Dedifferentiated amniotic fluid mesenchymal stem cell (primary cell): ENCODE measurements at regions not wholly inside any gene's neighbourhood (a gene's known extent, or its start where the extent isn't known, plus 50 kb on each side); places are given as distances from the start of the nearest gene placed in this dataset.

Experiments
- DNase-seq: peaks from one replicate; pipeline ENCODE4 v3.0.0-alpha.2; 2016; ENCODE audit errors: extremely low spot score

DNA sequence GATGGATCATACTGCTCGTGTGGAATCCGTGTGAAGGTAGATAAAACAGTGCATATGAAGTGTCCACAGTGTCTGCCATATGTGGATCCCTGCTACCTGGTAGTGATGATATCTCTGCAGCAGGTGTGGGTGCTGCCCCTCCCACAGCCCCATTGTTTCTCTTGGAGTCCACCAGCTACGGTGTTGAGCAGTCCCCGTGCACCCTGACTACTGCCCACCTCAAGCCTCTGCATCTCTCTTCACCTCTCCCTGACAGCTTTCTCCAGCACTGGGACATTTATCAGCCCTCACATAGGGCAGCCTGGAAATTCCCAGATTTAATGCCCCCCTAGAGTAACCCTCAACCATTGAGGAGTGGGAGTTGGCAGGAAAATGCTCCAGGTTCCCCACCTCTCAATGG is 244.7 kb downstream of the IRF8 start:
- no peak for DNase-seq

DNA sequence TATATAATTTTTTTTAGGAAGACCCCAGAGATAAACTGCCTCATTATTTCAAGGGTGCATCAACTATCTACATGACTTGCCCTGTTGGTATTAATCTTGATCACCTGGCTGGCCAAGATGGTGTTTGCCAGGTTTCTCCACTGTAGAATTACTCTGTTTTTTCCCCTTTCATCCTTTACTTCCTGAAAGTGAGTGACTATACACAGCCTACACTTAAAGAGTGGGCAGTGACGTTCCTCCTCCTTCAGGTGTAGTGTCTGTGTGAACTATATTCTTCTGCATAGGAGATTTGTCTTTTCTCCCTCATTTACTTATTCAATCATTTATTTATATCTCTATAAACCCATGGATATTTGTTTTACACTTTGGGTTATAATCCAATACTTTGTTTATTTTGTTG is 246.7 kb downstream of the IRF8 start:
- no peak for DNase-seq

DNA sequence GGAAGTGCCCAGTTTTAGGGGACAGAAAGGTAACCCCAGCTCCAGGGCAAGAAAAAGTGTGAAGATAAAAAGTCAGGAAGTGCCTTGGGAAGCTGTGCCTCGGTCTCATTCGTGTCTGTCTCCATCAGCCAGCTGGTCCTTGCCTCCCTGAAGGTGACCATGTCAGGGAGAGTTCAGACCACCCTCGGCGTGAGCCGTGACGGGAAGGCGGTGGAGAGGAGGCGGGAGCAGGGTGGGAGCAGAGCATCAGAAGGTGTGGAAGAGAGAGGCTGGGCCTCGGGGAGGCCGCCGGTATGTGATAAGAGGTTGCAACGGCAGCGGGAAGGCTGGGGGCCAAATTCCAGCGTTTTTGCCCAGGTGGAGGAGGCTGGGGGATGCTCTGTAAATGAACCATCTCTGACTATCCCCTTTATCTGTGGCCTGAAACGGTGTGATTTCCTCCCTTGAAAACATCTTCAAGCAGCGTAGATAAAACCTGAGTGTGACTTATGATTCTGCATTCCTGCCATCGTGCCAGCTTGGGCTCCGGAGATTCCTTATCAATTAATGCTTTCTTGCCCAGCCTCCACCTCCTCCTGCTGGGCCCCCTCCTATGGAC is 251.8 kb downstream of the IRF8 start:
- no peak for DNase-seq

DNA sequence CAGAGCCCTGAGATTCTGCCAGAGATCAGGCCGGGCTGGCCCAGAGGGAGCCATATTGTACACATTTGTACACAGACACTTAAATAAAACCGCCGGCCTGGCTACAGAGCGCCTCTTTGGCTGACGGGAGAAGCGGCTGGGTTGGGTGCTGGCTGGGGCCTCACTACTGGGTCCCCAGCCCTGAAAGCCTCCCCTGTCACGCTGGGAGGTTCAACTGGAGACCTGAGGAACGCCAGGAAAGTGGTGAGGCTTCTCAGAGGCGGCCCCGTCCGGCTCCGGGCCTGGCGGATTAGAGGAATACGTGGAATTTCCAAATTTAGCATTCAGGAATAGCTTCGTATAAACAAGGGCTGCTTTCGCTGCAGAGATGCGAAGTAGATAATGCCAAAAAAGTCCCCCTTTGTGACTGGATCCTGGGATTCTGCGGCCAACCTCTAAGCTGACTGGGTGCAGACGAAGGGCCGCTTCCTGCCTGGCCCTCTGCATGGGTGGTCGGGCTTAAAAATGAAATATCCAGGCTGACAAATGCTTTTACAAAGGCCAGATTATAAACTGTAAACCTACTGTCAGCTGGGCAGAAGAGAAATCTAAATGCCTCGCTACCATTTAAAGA is 252.4 kb downstream of the IRF8 start:
- no peak for DNase-seq

DNA sequence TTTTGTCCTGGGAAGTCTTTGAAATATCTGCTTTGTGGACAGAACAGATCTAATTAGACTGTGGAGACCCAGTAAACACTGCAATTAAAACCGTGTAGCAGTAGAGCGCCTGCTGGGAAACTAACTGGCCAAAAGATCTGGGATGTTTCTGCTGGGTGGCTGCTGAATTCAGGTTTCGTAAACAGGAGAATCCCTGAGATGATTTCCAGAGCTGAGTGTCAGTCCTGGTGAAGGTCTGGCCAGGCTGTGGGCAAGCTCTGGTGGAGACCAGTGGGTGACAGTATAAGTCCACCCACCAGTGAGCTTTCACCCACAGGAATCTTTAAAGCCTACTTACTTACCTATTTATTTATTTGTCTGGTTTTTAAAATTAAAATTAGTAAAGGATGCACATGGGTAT is 257.2 kb downstream of the IRF8 start:
- no peak for DNase-seq

DNA sequence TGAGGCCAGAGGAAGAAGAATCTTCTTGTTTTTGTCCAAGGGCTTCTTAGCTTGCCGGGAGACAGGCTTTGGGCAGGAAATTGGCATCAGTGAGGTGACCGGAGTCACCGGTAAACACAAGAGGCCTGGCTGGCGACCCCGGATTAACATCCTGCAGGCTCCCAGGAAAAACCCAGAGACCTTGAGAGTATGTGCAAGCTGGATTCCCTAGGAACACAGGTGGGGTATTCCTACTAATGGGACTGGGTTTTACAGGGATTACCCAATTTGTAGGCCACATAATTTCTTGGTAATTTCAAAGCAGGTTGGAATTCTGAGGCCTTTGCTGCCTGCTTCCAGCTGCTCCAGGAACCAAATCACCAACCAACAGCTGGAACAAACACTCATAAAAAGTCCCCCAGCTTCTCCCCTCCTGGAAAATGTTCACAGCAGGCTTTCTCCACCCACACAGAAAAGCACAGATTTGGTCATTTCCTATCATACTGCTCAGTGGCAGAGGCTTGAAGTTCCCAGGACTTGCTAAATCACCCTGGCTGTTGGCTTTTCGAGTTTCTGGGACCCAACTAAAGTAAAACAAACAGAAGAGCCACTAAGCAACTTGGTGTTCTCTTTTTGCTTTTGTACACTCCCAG is 258.8 kb downstream of the IRF8 start:
- no peak for DNase-seq

DNA sequence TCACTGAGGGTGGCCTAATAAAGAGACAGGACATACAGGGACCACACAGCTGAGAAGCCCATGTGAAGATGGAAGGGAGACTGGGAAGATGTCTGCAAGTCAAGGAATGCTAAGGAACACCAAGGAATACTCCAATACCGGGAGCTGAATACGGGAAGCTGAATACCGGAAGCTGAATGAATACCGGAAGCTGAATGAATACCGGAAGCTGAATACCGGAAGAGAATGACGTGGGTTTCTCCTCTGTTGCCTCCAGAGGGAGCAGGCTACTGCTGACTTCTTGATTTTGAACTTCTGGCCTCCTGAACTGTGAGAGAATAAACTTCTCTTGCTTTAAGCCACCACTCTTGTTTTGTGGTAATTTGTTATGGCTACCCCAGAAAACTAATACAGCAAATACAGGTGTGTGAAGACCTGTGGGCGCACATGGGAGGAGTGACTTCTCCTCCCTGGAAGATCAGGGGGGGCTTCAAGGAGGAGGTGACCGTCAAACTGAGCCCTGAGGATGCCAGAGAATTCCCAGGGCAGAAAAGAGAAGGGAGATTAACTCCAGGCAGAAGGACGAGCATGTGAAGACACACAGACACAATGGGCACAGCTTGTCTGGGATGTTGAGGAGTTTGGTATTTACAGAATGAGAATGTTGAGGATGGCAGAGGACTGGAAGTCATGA is 259.9 kb downstream of the IRF8 start:
- DNase-seq, result no peak

DNA sequence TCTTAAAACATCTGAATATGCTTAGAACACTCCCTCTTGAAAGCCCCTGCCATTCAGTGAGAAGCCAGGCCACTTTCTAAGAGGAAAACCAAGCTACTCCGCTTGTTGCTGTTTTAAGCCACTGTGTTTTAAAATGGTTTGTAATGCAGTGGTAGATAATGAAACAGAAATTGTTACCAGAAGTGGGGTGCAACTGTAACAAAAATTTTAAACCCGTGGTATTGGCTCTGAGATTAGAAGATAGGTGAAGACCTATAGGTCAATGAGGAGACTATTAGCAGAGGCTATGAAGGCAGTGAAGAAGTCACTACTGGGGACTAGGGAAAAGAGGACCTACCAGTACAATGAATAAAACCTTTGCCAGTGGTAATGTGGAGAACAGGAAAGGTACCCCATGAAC is 266.5 kb downstream of the IRF8 start:
- DNase-seq, result no peak

DNA sequence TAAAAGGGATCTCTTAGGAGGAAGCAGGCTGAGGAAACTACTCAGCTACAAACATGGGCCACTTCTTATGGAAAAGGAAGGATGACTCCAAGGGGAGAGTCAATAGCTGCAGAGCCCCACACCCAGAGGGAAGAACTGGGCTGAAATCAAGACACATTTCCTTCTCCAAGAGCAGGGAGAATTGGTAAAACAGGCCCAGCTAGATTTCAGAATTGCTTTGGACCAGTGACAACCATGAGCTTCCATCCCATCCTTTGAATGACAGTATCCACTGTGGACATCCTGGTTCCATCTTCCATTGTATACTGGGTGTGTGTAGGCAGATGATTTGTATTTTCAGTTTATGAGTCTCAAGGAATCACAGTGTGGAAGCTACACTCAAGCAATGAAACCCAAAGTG is 267.5 kb downstream of the IRF8 start:
- DNase-seq, result no peak

DNA sequence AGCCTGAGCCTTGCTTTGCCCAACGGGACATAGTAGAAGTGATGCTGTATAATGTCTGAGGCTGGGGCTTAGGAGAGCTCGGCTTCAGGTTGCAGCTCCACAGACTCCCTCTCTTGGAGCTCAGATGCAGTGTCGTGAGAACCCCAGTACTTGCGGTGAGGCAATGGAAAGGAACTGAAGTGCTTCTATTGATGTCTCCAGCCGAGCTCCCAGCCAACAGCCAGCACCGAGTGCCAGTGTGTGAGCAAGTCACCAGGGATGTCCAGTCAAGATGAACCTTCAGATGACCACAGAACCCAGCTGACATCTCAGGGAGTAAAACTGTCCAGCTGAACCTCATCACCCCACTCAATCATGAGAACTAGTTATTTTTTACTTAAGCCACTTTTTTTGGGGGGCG is 268.1 kb downstream of the IRF8 start:
- DNase-seq, result no peak

DNA sequence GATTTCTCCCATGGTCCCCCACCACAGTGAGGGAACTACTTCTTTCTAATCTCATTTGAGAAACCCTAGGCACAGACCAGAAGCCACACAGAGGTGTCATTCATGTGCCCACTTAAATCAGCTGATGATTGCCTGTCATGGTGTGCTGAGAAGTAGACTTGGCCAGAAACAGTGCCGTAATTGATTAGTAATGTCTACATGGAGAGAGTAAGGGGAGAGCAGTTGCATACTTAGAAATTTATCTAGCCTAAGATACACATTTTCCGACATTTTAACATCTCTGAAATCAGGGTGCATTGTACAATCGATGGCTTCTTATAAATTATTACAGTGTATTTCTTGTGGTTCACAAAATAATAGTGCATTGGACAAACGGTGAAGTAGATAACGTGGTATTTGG is 271.8 kb downstream of the IRF8 start:
- no peak for DNase-seq

DNA sequence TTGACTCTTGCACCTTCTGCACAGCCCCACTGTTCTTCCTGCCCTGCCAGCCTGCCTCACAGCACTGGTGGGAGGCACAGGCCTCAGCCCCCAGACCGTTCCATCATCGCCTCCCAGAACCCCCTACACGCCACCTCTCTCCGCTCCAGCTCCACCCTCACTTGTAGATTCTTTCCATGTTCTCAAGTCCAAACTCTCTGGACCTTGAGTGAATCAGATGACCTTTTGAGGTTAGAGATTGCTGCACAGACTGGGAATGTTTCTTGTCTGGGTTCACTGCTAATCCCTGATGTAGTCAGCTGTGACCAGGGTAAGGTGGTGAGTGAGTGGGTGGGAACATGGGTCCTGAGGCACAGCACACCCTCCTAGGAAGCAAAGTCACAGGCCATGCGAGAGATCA is 272.4 kb downstream of the IRF8 start:
- DNase-seq, result peak; percentile 45

DNA sequence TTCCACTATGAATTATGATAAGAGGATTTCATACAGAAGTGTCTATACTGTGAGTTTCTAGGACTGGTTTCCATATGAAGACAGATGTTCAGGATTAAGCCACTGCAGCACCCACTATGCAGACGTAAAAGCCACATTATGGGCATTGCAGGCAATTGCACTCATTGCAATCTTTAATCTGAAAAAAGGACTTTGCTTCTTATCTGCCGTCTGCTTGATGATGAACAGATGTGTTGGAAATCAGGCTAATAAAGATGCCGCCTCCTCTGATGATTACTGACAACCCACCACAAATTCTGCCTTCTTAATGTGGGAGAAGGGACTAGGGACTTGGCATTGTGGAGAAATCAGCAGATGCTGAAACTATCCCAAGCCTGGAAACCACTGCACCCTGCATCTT is 276.9 kb downstream of the IRF8 start:
- DNase-seq, result no peak

DNA sequence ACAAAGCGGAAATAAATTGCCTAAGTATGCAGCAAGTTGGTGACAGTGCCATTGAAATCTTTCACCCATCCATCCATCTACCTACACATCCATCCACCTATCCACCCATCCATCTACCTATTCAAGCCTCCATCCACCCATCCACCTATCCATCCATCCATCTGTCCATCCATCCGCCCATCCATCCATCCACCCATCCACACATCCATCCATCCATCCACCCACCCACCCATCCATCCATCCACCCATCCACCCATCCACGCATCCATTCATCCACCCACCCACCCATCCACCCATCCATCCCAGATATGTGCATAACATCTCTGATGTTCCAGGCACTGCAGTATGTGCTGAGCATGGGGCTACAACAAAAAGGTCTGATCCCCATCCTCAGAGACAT is 277.5 kb downstream of the IRF8 start:
- no peak for DNase-seq

DNA sequence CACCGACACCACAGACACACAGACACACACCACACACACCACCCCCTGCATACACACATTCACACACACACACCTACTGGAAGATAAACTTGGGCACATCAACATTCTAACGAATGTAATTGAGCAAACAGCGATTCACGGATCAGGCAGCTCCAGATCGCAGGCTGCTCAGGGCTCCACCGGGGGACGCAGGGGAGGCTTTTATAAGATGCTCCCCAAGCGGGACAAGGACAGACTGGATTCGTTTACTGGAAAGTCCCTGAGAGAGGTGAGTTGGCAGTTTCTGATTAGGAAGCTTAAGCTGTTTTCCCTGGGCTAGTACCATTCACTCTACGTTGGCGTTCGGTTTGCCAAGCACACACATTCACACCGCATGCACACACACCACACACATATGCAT is 281.3 kb downstream of the IRF8 start:
- DNase-seq, result no peak

DNA sequence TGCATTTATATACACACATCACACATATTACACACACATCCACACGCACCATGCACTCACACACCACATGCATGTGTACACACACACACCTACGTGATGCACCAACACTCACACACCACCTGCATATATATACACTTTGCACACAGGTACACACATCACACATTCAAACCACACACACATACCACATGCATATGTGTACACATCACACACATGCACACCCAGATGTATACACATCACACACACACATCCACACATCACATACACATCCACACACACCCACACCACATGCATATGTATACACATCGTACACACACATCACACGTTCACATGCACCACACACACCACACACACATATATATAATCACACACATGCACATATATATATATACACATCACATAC is 281.8 kb downstream of the IRF8 start:
- DNase-seq, result no peak

DNA sequence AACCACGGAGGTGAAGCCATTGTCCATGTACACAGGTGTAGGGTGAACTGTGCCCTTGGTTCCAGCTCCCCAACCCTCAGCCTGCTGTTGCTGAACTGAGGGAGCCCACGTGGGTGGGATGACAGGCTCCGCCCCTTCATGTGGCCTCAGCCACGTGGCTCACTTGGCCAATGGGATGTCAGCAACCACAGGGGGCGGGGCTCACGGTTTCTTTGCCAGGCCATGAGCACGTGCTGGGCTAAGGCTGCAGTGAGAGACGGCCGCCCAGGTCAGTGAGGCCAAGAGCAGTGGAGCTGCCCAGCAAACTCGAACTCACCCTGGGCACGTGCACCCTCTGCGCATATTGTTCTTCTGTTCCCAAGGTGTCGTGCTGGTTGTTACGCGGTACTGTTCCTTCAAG is 282.6 kb downstream of the IRF8 start:
- DNase-seq, result no peak

DNA sequence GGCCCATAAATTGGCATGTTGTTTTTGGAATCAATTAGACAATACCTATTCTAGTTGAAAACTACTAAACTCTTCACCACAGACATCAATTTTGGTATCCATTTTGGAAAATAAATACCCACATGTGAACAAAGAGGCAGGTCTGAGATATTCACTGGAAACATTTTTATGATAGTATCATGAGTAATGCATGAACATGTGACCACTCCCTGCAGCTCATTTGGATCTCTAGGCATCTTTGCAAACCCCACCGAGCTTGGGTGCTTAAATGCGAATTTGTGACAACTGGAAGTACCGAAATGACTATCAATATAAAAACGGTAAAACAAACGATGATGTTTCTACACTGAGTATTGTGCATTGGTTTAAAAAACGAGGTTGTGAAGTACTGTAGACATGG is 285.2 kb downstream of the IRF8 start:
- DNase-seq, result no peak

DNA sequence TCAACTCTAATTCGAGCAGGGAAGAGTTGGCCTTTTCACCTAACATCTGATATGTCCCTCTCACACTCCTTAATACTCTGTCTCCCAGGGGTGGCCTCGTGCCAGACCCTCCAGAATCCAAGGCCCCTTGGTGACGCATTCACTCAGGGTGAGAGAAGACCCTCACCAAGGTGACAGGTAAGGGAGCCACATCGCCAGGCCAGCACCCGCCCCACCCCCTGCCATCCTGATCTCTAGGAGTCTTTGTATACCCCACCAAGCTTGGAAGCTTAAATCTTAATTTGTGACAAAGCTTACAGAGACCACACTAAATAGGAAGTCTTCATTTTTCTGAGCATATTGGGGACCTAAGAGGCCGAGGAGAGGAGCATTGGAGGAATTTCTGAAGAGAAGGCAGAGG is 286.1 kb downstream of the IRF8 start:
- DNase-seq, result no peak

DNA sequence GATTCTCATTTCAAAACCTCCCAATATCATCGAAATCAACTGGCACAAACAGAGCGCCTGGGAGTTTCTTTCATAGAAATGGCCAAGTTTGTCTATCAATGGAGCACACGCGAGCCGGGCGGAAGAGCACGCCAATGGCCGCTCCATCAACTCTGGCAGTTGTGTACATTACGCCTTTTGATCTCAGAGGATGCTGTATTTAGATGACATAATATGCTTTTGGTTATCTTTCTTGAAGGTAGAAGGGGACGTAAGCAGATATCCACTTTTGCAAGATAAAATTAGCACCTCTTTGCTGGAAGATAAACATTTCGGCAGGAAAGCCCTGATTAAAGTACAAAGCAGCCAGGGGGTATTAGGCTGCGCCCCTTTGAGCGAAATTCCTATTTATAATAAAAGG is 287.4 kb downstream of the IRF8 start:
- no peak for DNase-seq

DNA sequence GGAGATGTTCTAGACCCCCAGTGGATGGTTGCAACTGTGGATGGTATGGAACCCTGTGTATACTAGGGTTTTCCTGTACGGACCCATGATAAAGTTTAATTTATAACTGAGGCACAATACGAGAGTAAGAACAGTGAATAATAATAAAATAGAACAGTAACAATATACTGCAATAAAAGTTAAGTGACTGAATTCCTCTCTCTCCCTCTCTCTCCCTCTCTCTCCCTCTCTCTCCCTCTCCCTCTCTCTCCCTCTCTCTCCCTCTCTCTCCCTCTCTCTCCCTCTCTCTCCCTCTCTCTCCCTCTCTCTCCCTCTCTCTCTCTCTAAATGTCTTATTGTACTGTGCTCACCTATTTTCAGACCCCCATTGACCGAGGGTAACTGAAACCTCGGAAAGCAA is 291.0 kb downstream of the IRF8 start:
- no peak for DNase-seq

DNA sequence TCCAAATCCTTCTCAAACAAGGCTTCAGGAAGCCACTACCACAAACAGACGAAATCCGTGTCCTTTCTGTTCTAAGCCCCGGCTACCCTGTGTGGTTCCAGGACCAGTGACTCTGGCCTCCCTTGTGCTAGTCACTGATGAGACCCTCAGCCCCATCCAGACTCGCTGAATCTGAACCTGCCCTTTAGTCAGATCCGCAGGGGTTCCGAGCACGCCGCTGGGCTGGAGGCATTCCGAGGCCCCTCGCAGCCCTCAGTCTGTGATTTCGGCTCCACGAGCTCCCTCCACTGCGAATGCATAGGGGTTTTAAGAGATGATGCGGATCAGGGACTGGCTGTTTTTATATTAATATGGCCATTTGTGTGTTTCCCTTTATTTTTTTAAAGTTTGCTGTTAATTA is 292.7 kb downstream of the IRF8 start:
- DNase-seq, result no peak

DNA sequence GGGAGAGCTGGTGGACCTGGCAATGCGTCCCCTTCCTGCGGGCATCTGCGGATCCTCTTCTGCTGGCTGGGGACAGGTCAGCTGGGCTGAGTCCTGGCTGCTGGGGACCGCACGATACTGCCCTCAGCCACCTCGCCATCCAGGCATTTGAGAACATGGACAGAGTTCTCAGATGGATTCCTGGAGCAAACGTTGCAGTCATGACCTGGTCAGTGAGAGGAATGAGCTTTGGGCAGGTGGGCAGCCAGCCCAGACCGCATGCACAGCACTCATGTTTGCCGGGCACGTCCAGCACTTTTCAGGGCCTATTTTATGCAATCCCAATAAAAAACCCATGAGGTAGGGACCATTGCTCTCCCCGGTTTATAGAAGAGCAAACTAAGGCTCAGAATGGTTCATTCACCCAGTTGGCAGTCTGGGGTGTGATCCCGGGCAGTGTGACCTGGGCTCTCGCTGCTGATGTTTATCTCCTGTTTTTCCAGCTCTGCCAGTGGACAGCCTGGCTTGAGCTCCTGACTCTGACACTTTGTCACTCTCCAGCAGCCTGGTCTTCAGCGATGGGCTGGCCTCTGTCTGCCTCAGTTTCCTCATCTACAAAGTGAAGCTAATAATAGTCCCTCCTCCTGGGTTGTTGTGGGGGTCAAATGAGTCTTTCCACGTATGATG is 294.7 kb downstream of the IRF8 start:
- no peak for DNase-seq
